Right hindlimb (tissue), 1 donor: ENCODE measurements at regions not wholly inside any gene's neighbourhood (a gene's known extent, or its start where the extent isn't known, plus 50 kb on each side); places are given as distances from the start of the nearest gene placed in this dataset.
"Not testable (repeated sequence)": the region's sequence is repeated elsewhere in the genome, so short reads cannot be mapped to it uniquely, and the experiment has no call there.

Experiments
- DNase-seq: peaks from one replicate; pipeline ENCODE4 v3.0.0-alpha.2; 2018

DNA sequence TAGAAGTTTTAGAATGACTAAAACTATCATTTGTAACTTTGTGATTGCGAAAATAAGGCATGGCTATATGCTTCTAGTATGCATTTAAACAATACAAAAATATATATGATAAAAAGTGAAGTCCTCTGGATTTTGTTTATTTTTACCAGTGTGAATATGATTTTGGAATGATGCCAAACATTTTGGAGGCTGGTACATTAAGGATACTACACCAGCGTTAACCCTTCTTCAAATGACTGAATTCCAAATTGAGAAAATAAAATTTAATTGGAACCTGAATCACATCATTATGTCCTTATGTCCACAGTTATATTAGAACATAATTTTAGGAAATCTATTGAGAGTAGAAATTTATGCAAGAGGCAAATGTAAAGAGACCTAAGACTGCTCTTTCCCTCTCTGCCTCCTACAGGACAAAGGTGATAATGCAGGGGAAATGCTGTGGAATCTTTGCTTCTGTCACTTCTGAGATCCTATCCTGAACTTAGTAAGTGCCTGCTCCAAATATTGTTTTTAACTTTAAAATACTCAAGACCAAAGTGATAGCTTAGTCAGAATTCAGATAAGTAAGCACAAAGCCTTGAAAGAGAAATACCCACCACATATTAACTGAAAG, 121.1 kb upstream of the NANOGP8 start:
- no peak for DNase-seq

DNA sequence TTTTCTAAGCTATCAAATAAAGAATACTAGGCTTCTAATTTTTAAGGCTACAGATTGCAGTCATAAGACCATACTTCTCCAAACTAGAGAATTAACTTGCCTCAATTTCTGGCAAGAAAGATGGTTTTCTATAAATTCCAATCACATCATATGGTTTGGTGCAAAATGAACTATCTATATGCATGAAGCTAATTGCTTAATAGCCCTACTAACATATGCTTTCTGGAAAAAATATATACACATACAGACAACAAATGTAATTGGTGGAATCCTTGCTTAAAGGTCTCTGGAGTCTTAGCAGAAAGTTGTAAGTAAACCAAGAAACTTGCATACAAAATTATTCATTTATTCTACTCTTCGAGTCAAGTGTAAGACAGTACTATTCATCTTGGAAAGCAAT, 113.1 kb upstream of the NANOGP8 start:
- no peak for DNase-seq

DNA sequence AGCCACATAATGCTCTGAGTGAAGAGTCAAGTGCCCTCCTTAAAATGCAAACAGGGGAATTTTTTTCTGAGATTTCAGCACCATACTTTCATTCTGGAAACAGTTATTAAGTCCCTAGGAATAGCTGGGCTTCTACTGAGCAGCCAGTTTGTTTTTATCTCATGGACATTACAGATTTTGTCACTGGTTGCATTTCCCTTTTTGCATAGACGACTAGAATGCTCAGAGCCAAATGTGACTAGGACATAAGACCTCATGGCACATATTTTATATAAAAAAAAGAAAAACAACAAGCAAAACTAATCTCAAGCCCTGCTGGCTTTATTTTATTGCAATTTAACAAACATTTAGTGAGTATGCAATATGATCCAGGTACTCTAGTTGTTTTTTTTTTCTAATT, 112.7 kb upstream of the NANOGP8 start:
- no peak for DNase-seq

DNA sequence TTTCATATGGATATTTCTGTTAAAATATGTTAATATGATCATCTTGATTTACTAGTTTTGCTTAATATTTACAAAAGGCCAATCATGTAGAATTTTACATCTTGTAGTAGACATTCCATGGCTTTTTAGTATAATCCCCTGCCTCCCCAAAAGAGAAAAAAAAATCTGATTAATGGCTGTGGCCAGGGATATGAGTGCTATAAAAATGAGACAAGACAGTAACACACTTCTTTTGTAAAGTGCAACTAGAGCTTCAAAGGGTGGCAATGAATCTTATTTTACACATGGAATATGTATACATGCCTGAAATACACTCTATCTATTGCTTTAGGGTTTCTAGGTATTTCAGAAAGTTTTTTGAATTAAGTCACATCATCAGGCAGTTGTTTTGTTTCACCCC, 112.2 kb upstream of the NANOGP8 start:
- no peak for DNase-seq

DNA sequence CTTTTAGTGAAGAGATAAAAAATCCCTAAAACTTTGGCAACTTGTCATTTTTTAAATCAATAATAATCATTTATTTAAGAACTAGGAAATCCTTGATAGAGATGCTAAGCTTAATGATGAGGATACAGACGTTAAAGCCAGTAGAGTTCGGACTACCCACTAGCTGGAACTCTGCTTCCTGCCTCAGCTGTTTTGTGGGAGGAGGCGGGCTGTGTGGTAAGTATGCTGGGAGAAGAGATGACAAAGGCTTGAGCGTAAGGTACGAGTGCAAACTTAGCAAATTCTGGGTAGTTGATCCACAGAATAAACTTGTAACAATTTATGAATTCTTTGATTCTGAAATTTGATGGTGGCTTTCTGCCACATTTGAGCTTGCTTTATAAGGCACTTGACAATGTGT, 111.2 kb upstream of the NANOGP8 start:
- no peak for DNase-seq

DNA sequence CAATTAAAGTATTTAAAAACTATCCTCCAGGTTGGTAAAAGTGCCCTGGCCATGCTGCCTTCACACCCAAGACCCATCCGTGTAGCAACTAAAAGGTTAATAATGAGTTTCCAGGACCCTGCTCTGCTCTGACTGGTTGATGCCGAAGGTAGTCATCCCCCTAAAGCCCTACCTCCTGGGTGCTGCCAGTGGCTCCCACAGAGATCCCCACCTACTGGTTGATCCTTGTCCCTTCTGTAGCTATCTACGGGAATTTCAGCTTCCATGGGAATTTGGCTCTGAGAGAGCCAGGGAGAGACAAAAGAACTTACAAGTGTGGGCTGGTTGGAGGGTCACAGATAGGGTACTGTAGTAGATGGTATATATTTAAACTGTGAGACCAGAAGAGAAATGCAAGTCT, 110.6 kb upstream of the NANOGP8 start:
- DNase-seq = no peak

DNA sequence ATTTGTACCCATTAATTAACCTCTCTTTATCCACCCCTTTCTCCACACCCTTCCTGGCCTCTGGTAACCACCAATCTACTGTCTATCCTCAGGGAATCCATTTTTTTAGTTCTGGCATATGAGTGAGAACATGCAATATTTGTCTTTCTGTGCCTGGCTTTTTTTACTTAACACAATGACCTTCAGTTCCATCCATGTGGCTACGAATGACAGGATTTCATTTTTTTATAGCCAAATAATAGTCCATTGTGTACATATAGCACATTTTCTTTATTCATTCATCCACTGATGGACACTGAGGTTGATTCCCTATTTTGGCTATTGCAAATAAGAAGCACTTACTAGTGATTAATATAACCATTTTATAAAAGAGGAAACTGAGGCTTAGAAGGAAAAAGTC, 109.9 kb upstream of the NANOGP8 start:
- no peak for DNase-seq

DNA sequence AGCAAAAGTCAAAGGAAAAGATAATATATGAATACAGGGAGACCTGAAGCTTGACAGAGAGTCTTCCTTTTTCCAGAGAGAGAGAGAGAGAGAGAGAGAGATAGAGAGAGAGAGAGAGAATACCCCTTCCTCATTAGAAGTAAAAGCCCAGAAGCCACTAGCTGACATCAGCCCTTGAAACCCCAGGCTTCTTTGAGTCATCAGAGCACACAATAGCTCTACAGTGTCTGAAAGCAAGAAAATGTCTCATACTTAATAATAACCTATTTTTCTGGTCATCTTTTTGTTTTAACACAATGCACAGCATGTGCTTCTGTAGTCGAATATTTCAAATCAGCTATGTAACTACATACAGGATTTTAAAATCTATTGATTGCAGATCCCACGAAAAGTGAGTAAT, 109.2 kb upstream of the NANOGP8 start:
- no peak for DNase-seq

DNA sequence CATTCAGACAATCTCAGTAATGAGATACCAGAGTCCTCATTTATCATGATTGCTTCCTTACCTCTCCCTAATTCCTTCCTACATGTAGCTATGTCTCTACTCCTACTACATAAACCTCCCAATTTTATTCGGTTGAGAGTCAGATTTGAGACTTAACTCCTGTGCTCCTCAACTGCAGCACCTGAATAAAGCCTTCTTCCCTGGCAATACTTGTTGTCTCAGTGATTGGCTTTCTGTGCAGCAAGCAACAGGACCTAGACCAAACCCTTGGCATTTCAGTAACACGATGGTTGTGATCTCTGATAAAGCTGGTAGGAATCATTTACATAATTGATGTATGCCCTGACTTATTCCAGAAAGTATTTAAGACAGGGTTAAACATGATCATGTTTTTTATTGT, 106.7 kb upstream of the NANOGP8 start:
- no peak for DNase-seq

DNA sequence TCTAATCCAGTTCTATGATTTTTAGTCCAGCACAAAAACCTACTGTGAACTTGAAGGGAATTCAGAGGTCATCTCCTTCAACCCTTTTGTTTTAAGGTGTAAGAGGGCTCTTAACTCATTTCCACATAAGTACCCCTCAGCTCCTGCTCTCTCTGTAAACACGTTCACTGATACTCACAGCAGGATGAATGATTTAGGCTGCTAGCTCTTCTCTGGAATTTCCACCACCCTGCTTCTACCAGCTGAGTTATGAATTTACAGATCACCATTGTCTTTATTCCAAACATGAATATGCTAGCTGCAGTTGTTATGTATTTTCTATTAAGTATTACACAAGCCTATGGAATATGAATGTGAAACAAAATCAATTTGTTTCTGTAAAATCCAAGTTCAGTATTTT, 101.3 kb upstream of the NANOGP8 start:
- no peak for DNase-seq

DNA sequence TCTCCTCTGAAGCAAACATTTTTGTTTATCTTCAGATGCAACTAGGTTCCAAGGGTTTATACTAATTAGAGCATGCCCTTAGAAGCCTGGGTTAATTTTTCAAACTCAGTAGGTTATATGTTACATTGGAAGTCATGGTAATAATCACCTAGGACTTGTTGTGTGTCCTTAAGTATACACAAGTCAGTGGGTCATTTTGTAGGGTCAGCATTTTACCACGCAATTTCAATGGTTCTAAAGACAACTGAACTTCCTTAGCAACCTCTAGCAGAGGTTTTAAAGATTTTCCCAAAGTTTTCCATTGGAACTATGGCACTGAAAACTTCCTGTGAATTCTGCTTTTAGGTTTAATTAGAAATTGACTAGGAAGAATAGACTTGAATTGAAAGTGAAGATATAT, 99.6 kb upstream of the NANOGP8 start:
- no peak for DNase-seq

DNA sequence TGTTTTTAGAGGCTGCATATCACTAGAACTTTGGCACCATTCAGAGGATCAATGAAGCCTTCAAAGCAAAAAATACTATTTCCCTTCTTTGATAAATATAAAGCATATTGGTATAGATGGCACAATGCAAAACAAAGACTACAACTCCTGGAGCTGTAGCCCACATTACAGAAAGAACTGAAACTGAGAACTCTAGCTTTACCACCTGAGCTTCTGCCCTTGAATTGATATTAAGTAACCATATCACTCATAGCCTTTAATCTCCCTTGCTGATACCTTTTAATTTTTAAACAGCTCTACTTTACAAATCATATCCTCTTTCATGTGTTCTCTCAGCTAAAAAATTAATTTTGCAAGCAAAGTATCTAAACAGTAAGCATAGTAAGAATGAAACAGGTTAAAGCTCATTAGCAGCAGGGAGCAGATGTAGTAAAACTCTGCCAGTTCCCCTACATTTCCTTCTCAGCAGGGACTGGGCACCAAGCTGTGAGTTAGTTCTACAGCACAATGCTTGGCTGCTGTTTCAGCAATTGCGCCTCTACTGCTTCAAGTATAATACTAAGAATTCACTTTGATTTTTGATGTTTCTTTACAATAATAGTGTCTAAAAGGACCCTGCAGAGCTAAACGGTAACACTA, 97.9 kb upstream of the NANOGP8 start:
- no peak for DNase-seq

DNA sequence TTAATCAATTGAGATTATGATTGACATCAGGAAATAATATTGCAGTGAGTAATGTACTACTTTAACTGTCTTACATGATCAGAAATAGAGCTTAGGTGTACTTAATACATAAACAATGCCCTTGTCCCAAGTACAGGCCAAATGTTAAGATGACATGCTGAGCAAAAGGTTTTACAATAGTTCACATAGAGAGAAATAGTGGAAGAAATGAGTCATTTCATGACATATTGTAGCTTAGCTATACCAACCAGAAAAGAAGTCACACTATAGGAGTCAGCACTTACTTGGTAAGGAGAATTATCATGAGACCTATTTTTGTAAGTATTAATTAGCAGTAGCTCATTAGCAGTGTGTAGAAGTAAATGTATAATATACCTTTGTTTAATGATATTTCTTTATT, 96.4 kb upstream of the NANOGP8 start:
- no peak for DNase-seq

DNA sequence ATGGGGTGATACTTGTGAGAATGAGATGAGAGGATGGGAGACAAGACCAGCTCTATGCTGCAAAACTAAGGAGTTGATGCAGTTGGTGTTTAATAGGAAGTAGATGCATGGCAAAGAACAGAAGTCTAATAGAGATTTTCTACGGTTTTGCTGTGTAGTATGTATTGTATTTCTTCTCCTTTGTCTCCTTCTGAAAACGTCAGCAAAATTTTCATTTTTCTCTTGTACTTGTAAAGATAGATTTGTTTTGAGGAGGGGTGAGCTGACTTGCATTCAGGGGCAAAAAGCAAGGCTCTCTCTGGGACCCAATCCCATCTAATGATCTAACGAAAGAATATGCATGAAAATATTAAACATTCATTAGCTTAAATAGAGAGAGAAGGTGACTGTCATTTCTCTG, 94.6 kb upstream of the NANOGP8 start:
- no peak for DNase-seq

DNA sequence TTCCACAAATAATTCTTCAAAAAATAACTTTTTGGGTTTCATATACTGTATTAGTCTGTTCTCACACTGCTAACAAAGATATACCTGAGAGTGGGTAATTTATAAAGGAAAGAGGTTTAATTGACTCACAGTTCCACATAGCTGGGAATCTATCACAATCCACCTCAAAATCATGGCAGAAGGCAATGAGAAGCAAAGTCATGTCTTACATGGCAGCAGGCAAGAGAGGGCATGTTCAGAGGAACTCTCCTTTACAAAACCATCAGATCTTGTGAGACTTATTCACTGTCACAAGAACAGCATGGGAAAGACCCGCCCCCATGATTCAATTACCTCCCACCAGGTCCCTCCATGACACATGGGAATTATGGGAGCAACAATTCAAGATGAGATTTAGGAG, 93.1 kb upstream of the NANOGP8 start:
- not testable (repeated sequence) for DNase-seq

DNA sequence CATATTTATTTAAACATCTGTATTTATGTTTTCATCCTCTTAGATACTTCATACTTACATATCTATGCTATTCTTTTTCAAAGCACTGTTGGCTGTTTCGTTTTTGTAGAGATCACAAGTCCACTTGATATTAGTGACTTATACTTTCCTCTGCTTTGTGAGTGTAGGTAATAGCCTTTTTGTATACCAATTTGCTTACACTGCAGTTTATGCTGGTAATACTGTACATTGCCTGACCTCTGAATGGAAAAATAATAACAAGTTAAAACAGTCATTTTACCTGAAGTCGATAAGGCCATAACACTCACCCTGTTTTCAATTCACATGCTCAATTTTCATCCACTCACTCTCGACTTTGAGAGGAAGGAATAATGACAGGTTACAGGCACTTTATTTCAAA, 89.9 kb upstream of the NANOGP8 start:
- DNase-seq = no peak

DNA sequence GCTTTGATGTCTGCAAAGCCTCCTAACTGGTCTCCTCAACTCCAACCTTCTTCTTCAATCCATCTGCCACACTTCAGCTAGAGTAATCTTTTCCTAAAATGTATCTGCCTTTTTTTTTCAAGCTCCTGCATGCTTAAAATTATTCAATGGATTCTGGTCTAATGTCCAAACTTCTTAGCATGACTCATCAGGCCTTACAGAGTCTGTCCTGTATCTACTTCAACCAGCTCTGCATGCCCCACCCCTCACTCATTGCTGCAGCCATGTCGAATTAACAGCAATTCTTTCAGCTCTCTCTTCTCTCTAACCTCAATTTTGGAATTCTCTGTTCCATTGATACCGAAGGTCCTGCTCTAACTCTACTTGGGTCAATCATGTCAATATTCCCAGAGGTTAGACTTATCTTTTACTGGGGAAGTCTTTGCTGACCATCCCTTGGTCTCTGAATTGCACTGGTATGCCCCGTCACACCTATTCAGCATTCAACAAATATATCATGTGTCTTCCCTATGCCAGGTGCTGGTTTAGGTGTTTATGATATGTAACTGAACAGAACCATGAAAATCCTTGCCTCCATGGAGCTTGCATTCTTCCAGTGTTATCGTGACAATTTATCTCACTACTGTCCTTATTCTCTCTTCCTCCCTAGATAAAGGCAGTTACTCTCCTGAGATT, 88.5 kb upstream of the NANOGP8 start:
- DNase-seq = no peak

DNA sequence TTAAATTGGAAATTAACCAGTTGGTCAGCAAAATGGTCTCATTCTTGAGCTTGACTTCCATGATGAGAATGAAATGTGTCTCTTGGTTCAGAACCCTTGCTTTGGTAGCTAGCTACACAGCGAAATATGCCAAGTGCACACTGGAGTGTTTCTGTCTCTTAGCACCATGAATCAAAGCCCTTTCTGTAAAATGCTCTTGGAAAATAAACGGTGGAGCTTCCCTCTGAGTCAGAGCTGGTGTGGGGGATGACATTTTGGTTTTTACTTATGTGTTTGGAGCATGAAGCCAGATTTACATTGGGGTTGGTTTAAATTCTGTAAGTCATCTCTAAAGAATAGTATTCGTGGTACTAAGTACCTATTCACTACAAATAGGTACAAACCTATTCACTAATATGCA, 85.1 kb upstream of the NANOGP8 start:
- no peak for DNase-seq

DNA sequence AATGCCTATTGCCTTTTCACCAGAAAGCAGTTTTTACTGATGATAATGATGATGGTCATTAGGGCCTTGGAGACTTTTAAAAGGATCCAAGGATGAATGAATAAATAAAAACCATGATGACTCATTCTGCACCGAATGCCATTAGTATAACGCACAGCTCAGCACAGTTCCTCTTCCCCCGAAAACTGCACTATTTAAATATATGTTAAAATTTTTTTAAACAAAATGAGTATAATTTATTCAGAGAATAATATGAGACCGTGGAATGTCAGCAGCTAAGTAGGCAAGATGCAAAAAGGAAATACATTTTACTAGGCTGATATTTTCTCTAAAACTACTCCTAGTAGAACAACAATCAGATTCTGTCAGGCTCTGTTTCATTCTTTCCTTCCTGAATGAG, 83.4 kb upstream of the NANOGP8 start:
- no peak for DNase-seq

DNA sequence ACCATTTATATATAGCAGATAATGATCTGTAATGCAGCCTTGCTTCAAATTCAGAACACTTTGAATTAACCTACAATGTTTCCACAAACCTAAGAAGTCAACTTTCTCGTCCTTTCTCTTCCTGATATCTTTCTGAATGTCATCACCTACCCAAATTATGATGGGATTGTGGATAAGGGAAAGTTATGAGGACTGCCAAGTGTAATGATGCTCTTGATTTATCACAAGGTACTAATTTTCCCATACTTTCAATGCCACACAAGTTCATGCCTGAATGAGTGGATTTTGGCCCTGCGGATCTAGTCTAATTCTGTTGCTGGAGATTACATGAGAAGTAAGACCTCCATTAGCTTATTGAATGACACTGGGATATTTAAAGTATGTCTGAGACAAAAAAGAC, 82.6 kb upstream of the NANOGP8 start:
- DNase-seq = no peak

DNA sequence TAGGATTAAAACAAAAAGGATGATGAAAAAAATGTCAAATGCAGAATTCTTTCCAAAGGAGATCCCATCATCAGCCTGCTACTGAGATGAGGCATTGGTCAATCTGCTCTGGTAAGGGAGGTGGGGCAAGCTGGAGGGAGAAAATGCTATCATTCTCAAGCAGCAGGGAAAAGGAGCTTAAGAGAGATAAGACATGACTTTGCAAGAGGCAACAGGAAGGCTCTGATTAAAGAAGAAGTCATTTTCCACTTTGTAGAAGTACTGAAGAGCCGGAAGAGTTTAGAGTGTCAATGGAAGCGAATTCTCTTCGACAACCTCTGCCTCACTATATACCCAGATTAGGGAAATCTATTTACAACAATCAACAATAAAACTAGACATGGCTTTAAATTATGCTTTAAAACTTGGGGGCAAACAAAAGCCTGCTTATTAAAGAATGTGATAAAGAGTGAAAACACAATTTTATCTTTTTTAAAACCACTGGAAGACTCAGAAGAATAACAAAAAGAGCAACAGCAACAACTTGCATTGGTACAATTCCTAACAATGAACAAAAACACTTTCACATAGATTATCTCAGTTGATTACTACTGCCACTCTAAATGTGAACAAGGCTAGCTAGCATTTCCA, 81.8 kb upstream of the NANOGP8 start:
- no peak for DNase-seq

DNA sequence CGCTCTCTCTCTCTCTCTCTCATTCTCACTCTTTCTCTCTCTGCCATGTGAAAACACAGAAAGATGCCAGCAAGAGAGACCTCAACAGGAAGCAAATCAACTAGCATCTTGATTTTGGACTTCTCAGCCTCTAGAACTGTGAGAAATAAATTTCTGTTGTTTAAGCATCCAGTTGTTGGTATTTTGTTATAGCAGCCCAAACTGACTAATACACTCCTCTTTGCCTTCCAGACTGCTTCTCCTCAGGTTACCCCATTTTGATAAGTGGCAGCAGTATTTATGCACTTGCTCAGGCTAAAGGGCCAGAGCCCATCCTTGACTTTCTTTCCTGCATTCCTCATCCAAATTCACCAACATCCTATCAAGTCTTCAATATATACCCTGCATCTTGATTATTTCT, 76.6 kb upstream of the NANOGP8 start:
- no peak for DNase-seq

DNA sequence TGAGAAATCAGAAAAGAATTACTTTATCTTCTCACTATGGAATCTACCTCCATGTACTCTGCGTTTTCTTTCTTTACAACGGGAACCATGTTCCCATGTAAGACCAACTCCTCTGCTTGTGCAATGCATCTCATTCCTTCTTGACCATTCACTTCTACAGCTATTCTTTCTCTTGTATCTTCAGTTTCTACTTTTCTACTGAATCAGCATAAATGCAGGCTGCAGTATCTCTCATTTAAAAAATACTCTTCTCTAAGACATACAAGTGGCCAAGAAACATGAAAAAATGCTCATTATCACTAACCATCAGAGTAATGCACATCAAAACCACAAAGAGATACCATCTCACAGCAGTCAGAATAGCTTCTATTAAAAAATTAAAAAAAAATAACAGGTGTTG, 74.1 kb upstream of the NANOGP8 start:
- DNase-seq = no peak

DNA sequence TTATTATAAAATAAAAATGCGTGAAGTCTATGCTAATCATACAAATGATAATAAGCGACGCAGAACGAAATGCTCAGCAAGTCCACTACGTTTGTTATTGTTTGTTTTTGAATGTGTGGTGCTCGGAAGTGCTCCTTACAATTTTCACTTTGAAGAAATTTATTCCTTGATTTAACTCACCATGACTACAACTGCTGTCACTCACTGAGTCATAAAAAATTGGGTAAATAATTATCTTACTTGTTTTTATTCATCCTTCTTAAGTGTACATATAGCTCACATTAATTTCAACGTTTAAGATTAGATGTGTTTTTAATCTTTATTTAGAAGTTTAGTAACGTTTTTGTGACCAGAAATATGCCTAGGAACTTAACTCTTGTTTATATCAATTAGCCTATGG, 66.7 kb upstream of the NANOGP8 start:
- no peak for DNase-seq
